Neural progenitor cell (in vitro differentiated cells): ENCODE measurements at regions not wholly inside any gene's neighbourhood (a gene's known extent, or its start where the extent isn't known, plus 50 kb on each side); places are given as distances from the start of the nearest gene placed in this dataset.

ENCODE experiments used
- DNase-seq: peaks from one replicate; pipeline ENCODE4 v3.0.0-alpha.2; 2016; ENCODE audit warnings: low spot score
- H2AFZ ChIP-seq: fragments of 200-600 bp; sonication (generic); replicated peaks from 2 replicates; pipeline ENCODE4 v1.6.1; 2016; ENCODE audit warnings: antibody characterized with exemption
- H3F3A ChIP-seq: fragments of 200-600 bp; sonication (generic); 2 replicates; pipeline ENCODE4 v1.6.1; 2016; ENCODE audit warnings: antibody characterized with exemption, low read depth
- H3K27ac ChIP-seq: fragments of 200-600 bp; sonication (generic); 2 replicates; pipeline ENCODE4 v1.5.1; 2016; ENCODE audit warnings: mild to moderate bottlenecking
- H3K27me3 ChIP-seq: fragments of 200-600 bp; sonication (generic); 2 replicates; pipeline ENCODE4 v1.6.1; 2016; ENCODE audit warnings: mild to moderate bottlenecking, moderate library complexity
- H3K36me3 ChIP-seq: fragments of 200-600 bp; sonication (generic); 2 replicates; pipeline ENCODE4 v1.5.1; 2016
- H3K4me1 ChIP-seq: fragments of 200-600 bp; sonication (generic); 2 replicates; pipeline ENCODE4 v1.6.1; 2016; ENCODE audit warnings: mixed run types
- H3K4me2 ChIP-seq: fragments of 200-600 bp; sonication (generic); 2 replicates; pipeline ENCODE4 v1.6.1; 2016
- H3K4me3 ChIP-seq: fragments of 200-600 bp; sonication (generic); 2 replicates; pipeline ENCODE4 v1.5.1; 2016
- H3K79me2 ChIP-seq: fragments of 200-600 bp; sonication (generic); 2 replicates; pipeline ENCODE4 v1.6.1; 2016; ENCODE audit warnings: low read depth
- H3K9ac ChIP-seq: fragments of 200-600 bp; sonication (generic); 2 replicates; pipeline ENCODE4 v1.6.1; 2016
- H3K9me3 ChIP-seq: fragments of 200-600 bp; sonication (generic); 2 replicates; pipeline ENCODE4 v1.5.1; 2016; ENCODE audit warnings: low read depth
- H4K20me1 ChIP-seq: fragments of 200-600 bp; sonication (generic); 2 replicates; pipeline ENCODE4 v1.6.1; 2016; ENCODE audit warnings: low read depth
- H3K27ac Mint-ChIP-seq: 3 replicates; pipeline ENCODE4 v1.8.0; 2021; ENCODE audit warnings: mixed read lengths
- H3K27me3 Mint-ChIP-seq: 2 replicates; pipeline ENCODE4 v1.8.0; 2022; ENCODE audit warnings: low read depth, mild to moderate bottlenecking, inconsistent platforms, moderate library complexity, mixed read lengths; ENCODE audit not compliant: insufficient read depth
- H3K36me3 Mint-ChIP-seq: 3 replicates; pipeline ENCODE4 v1.8.0; 2021; ENCODE audit warnings: mixed read lengths
- H3K4me1 Mint-ChIP-seq: 3 replicates; pipeline ENCODE4 v1.8.0; 2021; ENCODE audit warnings: mixed read lengths
- H3K4me3 Mint-ChIP-seq: 3 replicates; pipeline ENCODE4 v1.8.0; 2021; ENCODE audit warnings: mild to moderate bottlenecking, moderate library complexity, mixed read lengths
- H3K9me3 Mint-ChIP-seq: 3 replicates; pipeline ENCODE4 v1.8.0; 2020; ENCODE audit warnings: mixed read lengths
- EZH2 ChIP-seq: fragments of 200-600 bp; sonication (generic); IDR thresholded peaks from 2 replicates; pipeline ENCODE4 v1.6.1; 2017; ENCODE audit warnings: antibody characterized with exemption, mild to moderate bottlenecking, moderate library complexity
- EZH2phosphoT487 ChIP-seq: fragments of 200-600 bp; sonication (generic); IDR thresholded peaks from 2 replicates; pipeline ENCODE4 v1.6.1; 2017; ENCODE audit warnings: antibody characterized with exemption
- TF ChIP-seq, protein P1 (sequence below): fragments of 200-600 bp; sonication (generic); IDR thresholded peaks from 2 replicates; pipeline ENCODE4 v1.5.1; 2017; ENCODE audit warnings: antibody characterized with exemption, mild to moderate bottlenecking

DNA sequence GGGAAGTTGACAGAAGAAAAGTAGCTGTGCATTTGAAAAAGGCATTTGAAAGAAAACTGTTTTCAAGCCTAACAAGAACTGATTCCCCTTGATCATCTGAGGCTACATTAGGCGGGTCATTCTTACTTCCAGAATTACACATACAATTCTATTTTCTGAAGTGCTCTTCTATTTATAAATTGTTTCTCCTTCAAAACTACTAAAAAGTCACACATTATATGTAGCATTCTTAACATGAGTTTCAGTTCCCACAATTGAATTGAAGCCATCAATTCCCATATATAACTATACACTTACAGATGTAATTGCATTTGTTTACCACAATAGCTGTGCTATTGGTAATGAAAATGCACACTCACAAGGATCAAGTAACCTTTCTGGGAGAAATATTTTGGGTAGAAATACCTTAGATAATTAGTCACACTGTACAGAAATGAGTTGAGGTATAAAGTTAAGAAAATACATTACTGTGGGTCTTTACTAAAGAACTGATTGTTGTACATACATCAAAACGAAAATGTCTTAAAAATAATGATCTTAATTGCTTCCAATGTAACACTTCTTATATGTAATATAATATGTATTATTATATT is 1688.0 kb upstream of the AGA start:
- no peaks in the 10 kb centered on the region for H3K36me3 Mint-ChIP-seq
- Histone ChIP-seq H2AFZ (no peak overlapping the region), H3K4me3 (no peak overlapping the region), H4K20me1 (no peaks in the 10 kb centered on the region), H3K27me3 (no peaks in the 10 kb centered on the region), H3K27ac (no peak overlapping the region), H3K4me1 (no peaks in the 10 kb centered on the region), H3F3A (no peaks in the 10 kb centered on the region), H3K9ac (no peak overlapping the region), H3K36me3 (no peaks in the 10 kb centered on the region), H3K9me3 (no peaks in the 10 kb centered on the region), H3K79me2 (no peaks in the 10 kb centered on the region), H3K4me2 (no peak overlapping the region)
- H3K27ac Mint-ChIP-seq = no peak overlapping the region
- no peaks in the 10 kb centered on the region for H3K27me3 Mint-ChIP-seq
- no peak for DNase-seq
- TF ChIP-seq, protein P1, sequence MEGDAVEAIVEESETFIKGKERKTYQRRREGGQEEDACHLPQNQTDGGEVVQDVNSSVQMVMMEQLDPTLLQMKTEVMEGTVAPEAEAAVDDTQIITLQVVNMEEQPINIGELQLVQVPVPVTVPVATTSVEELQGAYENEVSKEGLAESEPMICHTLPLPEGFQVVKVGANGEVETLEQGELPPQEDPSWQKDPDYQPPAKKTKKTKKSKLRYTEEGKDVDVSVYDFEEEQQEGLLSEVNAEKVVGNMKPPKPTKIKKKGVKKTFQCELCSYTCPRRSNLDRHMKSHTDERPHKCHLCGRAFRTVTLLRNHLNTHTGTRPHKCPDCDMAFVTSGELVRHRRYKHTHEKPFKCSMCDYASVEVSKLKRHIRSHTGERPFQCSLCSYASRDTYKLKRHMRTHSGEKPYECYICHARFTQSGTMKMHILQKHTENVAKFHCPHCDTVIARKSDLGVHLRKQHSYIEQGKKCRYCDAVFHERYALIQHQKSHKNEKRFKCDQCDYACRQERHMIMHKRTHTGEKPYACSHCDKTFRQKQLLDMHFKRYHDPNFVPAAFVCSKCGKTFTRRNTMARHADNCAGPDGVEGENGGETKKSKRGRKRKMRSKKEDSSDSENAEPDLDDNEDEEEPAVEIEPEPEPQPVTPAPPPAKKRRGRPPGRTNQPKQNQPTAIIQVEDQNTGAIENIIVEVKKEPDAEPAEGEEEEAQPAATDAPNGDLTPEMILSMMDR = no peak
- TF ChIP-seq EZH2phosphoT487 = no peak
- no peak for TF ChIP-seq EZH2
- peaks cover 3% of the 10 kb centered on the region for H3K4me1 Mint-ChIP-seq
- no peak overlapping the region for H3K4me3 Mint-ChIP-seq
- no peaks in the 10 kb centered on the region for H3K9me3 Mint-ChIP-seq

- DNase-seq = no peak
- Histone ChIP-seq H3K79me2 (no peaks in the 10 kb centered on the region), H3K27ac (no peak overlapping the region), H3F3A (no peaks in the 10 kb centered on the region), H3K4me1 (no peaks in the 10 kb centered on the region), H3K9me3 (no peaks in the 10 kb centered on the region), H4K20me1 (no peaks in the 10 kb centered on the region), H3K9ac (no peak overlapping the region), H3K36me3 (no peaks in the 10 kb centered on the region), H3K27me3 (no peaks in the 10 kb centered on the region), H3K4me3 (no peak overlapping the region), H2AFZ (no peak overlapping the region), H3K4me2 (no peak overlapping the region)
- Mint-ChIP-seq H3K9me3 (no peaks in the 10 kb centered on the region), H3K36me3 (no peaks in the 10 kb centered on the region), H3K4me1 (no peaks in the 10 kb centered on the region), H3K4me3 (no peak overlapping the region), H3K27ac (no peak overlapping the region), H3K27me3 (no peaks in the 10 kb centered on the region)
- no peak for TF ChIP-seq EZH2phosphoT487
- TF ChIP-seq EZH2 = no peak
- TF ChIP-seq, protein P1 = no peak
Measured at GRCh38 chr4:179145746-179146525, 1703.7 kb upstream of the AGA start.

DNA sequence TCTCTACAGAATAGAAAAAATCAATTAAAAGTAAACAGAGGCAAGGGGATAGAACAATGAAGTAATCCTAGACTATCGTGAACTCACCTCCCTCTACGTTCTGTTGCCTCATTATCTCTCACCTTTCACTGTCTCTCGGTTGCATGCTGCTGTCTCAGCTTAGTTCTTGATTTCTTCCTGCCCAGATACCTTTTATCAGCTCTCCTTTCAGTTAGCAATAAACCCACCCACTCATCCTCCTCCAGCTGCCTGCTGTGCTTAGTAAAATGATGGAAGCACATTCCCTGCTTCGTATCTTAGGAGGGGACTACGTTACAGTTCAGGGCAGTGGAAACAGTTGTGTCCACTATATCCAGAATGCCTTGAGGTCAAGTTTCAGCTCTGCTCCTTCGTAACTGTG is 1709.5 kb upstream of the AGA start:
- no peaks in the 10 kb centered on the region for H3K27me3 ChIP-seq
- no peaks in the 10 kb centered on the region for H3K4me1 ChIP-seq
- Mint-ChIP-seq H3K36me3 (no peaks in the 10 kb centered on the region), H3K4me3 (no peak overlapping the region), H3K4me1 (peaks cover 7% of the 10 kb centered on the region), H3K9me3 (no peaks in the 10 kb centered on the region), H3K27ac (no peak overlapping the region), H3K27me3 (peaks cover 3% of the 10 kb centered on the region)
- H3K4me3 ChIP-seq = no peak overlapping the region
- no peak overlapping the region for H3K27ac ChIP-seq
- no peaks in the 10 kb centered on the region for H3K9me3 ChIP-seq
- no peaks in the 10 kb centered on the region for H3K36me3 ChIP-seq
- H2AFZ ChIP-seq = no peak overlapping the region
- TF ChIP-seq EZH2 (no peak), EZH2phosphoT487 (no peak)
- TF ChIP-seq, protein P1 = no peak
- no peaks in the 10 kb centered on the region for H4K20me1 ChIP-seq
- no peak overlapping the region for H3K4me2 ChIP-seq
- H3K79me2 ChIP-seq = no peaks in the 10 kb centered on the region
- no peak for DNase-seq
- no peak overlapping the region for H3K9ac ChIP-seq
- no peaks in the 10 kb centered on the region for H3F3A ChIP-seq
